ENCODE measurements at regions not wholly inside any gene's neighbourhood (a gene's known extent, or its start where the extent isn't known, plus 50 kb on each side); places are given as distances from the start of the nearest gene placed in this dataset.

- TF ChIP-seq GATA3 (IDR thresholded peaks at IDR 0.05; ENCODE audit: low read depth, low read length) = no peak
- no peak for TF ChIP-seq GATA2 (IDR thresholded peaks at IDR 0.05; ENCODE audit: low read depth, low read length)
These were observed 355.1 kb upstream of the SPTLC3 start for GRCh38 chr20:12653642-12654041.

Data from SH-SY5Y (cell line).